H1 (cell line): ENCODE measurements at regions not wholly inside any gene's neighbourhood (a gene's known extent, or its start where the extent isn't known, plus 50 kb on each side); places are given as distances from the start of the nearest gene placed in this dataset.

Experiments
- CTCF ChIA-PET: fragments of 300-600 bp; sonication (Branson Sonifier 250); formaldehyde crosslinking; loops from one replicate; lab custom pipeline; 2021; ENCODE audit not compliant: partially characterized antibody; lab: Charles Lee
- POLR2A ChIA-PET: fragments of 300-600 bp; sonication (Branson Sonifier 250); formaldehyde crosslinking; loops from one replicate; lab custom pipeline; 2021; ENCODE audit warnings: inconsistent platforms; ENCODE audit not compliant: partially characterized antibody; lab: Charles Lee
- DNase-seq, 2 experiments: peaks; one replicate each; pipeline versions ENCODE4 v3.0.0 to v3.0.0-alpha.2; 2010 to 2022; ENCODE audit warnings: low spot score in 2 of 2, low read depth in 1 of 2, mixed read lengths in 1 of 2
- FAIRE-seq: peaks from 2 replicates; lab custom pipeline; 2011; peaks lifted over from hg19 to GRCh38; lab: Jason Lieb, UNC
- H2AFZ ChIP-seq: 2 replicates; pipeline ENCODE4 v1.8.1; 2012; ENCODE audit warnings: low read length, inconsistent platforms
- H2AK5ac ChIP-seq: 2 replicates; pipeline ENCODE4 v1.6.1; 2013; ENCODE audit warnings: low read depth, low read length
- H2BK120ac ChIP-seq: replicated peaks from 2 replicates; pipeline ENCODE3; 2013; ENCODE audit warnings: low read depth, low read length, inconsistent platforms
- H2BK12ac ChIP-seq: 2 replicates; pipeline ENCODE4 v1.6.1; 2013; ENCODE audit warnings: low read depth, low read length
- H2BK15ac ChIP-seq: 2 replicates; pipeline ENCODE4 v1.6.1; 2013; ENCODE audit warnings: low read length
- H2BK20ac ChIP-seq: 2 replicates; pipeline ENCODE4 v1.6.1; 2013; ENCODE audit warnings: low read length
- H2BK5ac ChIP-seq: 2 replicates; pipeline ENCODE4 v1.6.1; 2013; ENCODE audit warnings: low read depth, low read length
- H3K14ac ChIP-seq: 2 replicates; pipeline ENCODE4 v1.6.1; 2013; ENCODE audit warnings: inconsistent platforms; ENCODE audit not compliant: insufficient read length
- H3K18ac ChIP-seq: 2 replicates; pipeline ENCODE4 v1.6.1; 2013; ENCODE audit warnings: low read length; ENCODE audit errors: extremely low read depth
- H3K23ac ChIP-seq: 2 replicates; pipeline ENCODE4 v1.6.1; 2013; ENCODE audit warnings: inconsistent platforms; ENCODE audit not compliant: insufficient read length
- H3K23me2 ChIP-seq: 2 replicates; pipeline ENCODE4 v1.6.1; 2013; ENCODE audit warnings: low read depth, low read length
- H3K27ac ChIP-seq: 2 replicates; pipeline ENCODE4 v1.6.1; 2011; ENCODE audit warnings: low read depth, low read length, inconsistent platforms
- H3K27me3 ChIP-seq, 4 experiments: replicated peaks in 1 of 4; 1 replicate in 1 of 4; 2 replicates in 3 of 4; pipeline versions ENCODE4 v1.6.1 to v1.8.1; 2011 to 2013; ENCODE audit warnings: low read length in 3 of 4, mild to moderate bottlenecking in 3 of 4, inconsistent platforms in 2 of 4, mixed read lengths in 2 of 4, moderate library complexity in 1 of 4; ENCODE audit not compliant: control insufficient read depth in 3 of 4, insufficient read depth in 3 of 4; ENCODE audit errors: extremely low read depth in 1 of 4
- H3K36me3 ChIP-seq, 4 experiments: 2 replicates each; pipeline versions ENCODE4 v1.6.1 to v1.8.1; 2011 to 2013; ENCODE audit warnings: mild to moderate bottlenecking in 4 of 4, low read length in 3 of 4, moderate library complexity in 2 of 4, control low read depth in 1 of 4, inconsistent platforms in 1 of 4; ENCODE audit not compliant: insufficient read depth in 4 of 4, control insufficient read depth in 2 of 4
- H3K4ac ChIP-seq: replicated peaks from 2 replicates; pipeline ENCODE3; 2013; ENCODE audit warnings: low read length, low read depth, mixed read lengths, inconsistent platforms; ENCODE audit not compliant: insufficient read length
- H3K4me1 ChIP-seq, 4 experiments: replicated peaks in 1 of 4; 1 replicate in 1 of 4; 2 replicates in 3 of 4; pipeline versions ENCODE4 v1.6.1 to v1.8.1; 2011 to 2013; ENCODE audit warnings: low read length in 3 of 4, inconsistent platforms in 2 of 4, mixed read lengths in 1 of 4; ENCODE audit not compliant: insufficient read depth in 4 of 4, control insufficient read depth in 3 of 4
- H3K4me2 ChIP-seq, 2 experiments: 2 replicates each; pipeline versions ENCODE4 v1.6.1 to v1.8.1; 2011 to 2013; ENCODE audit warnings: low read depth in 2 of 2, low read length in 2 of 2, control low read depth in 1 of 2, inconsistent platforms in 1 of 2, mild to moderate bottlenecking in 1 of 2; ENCODE audit not compliant: insufficient read depth in 1 of 2
- H3K4me3 ChIP-seq, 4 experiments: fragments of 200-600, 300-600 bp in 1 of 4; sonication (generic), shearing (Covaris generic), sonication (Bioruptor Twin) in 1 of 4; 2 replicates each; pipeline versions ENCODE4 v1.5.1 to v1.8.1; 2011 to 2016; ENCODE audit warnings: low read length in 4 of 4, low read depth in 3 of 4, control low read depth in 2 of 4, inconsistent platforms in 2 of 4, mild to moderate bottlenecking in 2 of 4, mixed read lengths in 1 of 4, moderate library complexity in 1 of 4; ENCODE audit not compliant: insufficient read depth in 2 of 4; ENCODE audit errors: extremely low read depth in 1 of 4
- H3K56ac ChIP-seq: replicated peaks from 2 replicates; pipeline ENCODE3; 2013; ENCODE audit warnings: low read depth, mild to moderate bottlenecking, mixed read lengths, low read length, inconsistent platforms; ENCODE audit not compliant: insufficient read length
- H3K79me1 ChIP-seq: 2 replicates; pipeline ENCODE4 v1.6.1; 2013; ENCODE audit warnings: low read depth, low read length, control low read depth
- H3K79me2 ChIP-seq, 2 experiments: 2 replicates each; pipeline versions ENCODE4 v1.6.1 to v1.8.1; 2012 to 2013; ENCODE audit warnings: low read length in 2 of 2, mild to moderate bottlenecking in 2 of 2, inconsistent platforms in 1 of 2; ENCODE audit not compliant: insufficient read depth in 2 of 2, control insufficient read depth in 1 of 2
- H3K9ac ChIP-seq, 4 experiments: replicated peaks in 1 of 4; 1 replicate in 1 of 4; 2 replicates in 3 of 4; pipeline versions ENCODE4 v1.6.1 to v1.8.1; 2011 to 2013; ENCODE audit warnings: low read depth in 3 of 4, low read length in 3 of 4, control low read depth in 2 of 4, mild to moderate bottlenecking in 2 of 4, moderate library complexity in 2 of 4, inconsistent platforms in 1 of 4; ENCODE audit errors: extremely low read depth in 1 of 4
- H3K9me3 ChIP-seq, 2 experiments: 2 replicates each; pipeline versions ENCODE4 v1.6.1 to v1.8.1; 2012 to 2013; ENCODE audit warnings: mild to moderate bottlenecking in 2 of 2, moderate library complexity in 2 of 2, control low read depth in 1 of 2, inconsistent platforms in 1 of 2, low read depth in 1 of 2, low read length in 1 of 2, mixed read lengths in 1 of 2; ENCODE audit not compliant: insufficient read depth in 2 of 2
- H4K20me1 ChIP-seq, 2 experiments: replicated peaks in 1 of 2; 2 replicates each; pipeline versions ENCODE3 to v1.8.1; 2011 to 2013; ENCODE audit warnings: inconsistent platforms in 2 of 2, low read length in 2 of 2, mild to moderate bottlenecking in 1 of 2; ENCODE audit not compliant: insufficient read depth in 2 of 2, control insufficient read depth in 1 of 2
- H4K5ac ChIP-seq: 2 replicates; pipeline ENCODE4 v1.6.1; 2013; ENCODE audit warnings: low read length, low read depth, mixed read lengths, inconsistent platforms; ENCODE audit not compliant: insufficient read length
- H4K8ac ChIP-seq: 2 replicates; pipeline ENCODE4 v1.8.0; 2013; ENCODE audit warnings: mild to moderate bottlenecking, moderate library complexity, low read length, inconsistent platforms; ENCODE audit not compliant: insufficient read depth; ENCODE audit errors: extremely low read depth
- H4K91ac ChIP-seq: replicated peaks from 2 replicates; pipeline ENCODE3; 2013; ENCODE audit warnings: low read length, mixed read lengths, inconsistent platforms; ENCODE audit not compliant: insufficient read length
- KDM1A ChIP-seq: fragments of 200-600, 300-600 bp; sonication (generic); IDR thresholded peaks from 2 replicates; pipeline ENCODE4 v1.7.1; 2016; ENCODE audit warnings: mild to moderate bottlenecking, low read length, borderline replicate concordance
- MAX ChIP-seq: IDR thresholded peaks from 2 replicates; pipeline ENCODE4 v1.6.1; 2012; ENCODE audit warnings: inconsistent platforms
- RAD21 ChIP-seq, 2 experiments: IDR thresholded peaks in 1 of 2; conservative IDR thresholded peaks in 1 of 2; 2 replicates each; pipeline ENCODE4 v1.6.1; 2011; ENCODE audit warnings: low read depth in 2 of 2, low read length in 2 of 2, improper control_type of control experiment in 1 of 2, inconsistent platforms in 1 of 2, mild to moderate bottlenecking in 1 of 2, moderate library complexity in 1 of 2
- RXRA ChIP-seq: IDR thresholded peaks from 2 replicates; pipeline ENCODE4 v1.6.1; 2011; ENCODE audit warnings: low read depth, mild to moderate bottlenecking, low read length, moderate library complexity; ENCODE audit not compliant: insufficient read depth
- TEAD4 ChIP-seq: IDR thresholded peaks from 2 replicates; pipeline ENCODE4 v1.6.1; 2012; ENCODE audit warnings: low read depth, low read length, inconsistent platforms, mixed read lengths
- WGBS, 2 experiments: shearing (Covaris generic) in 1 of 2; methylation state at CpG; one replicate each; pipeline versions ENCODE4 v1.1.6 to v1.1.7; 2013 to 2015; ENCODE audit warnings: low lambda C conversion rate in 2 of 2, mixed read lengths in 2 of 2, inconsistent platforms in 1 of 2, low coverage in 1 of 2, missing lambda C conversion rate in 1 of 2; ENCODE audit not compliant: insufficient replicate concordance in 2 of 2, insufficient coverage in 1 of 2, insufficient read length in 1 of 2; ENCODE audit errors: extremely low coverage in 1 of 2, missing lambda C conversion rate in 1 of 2; 5-methylcytosine and 5-hydroxymethylcytosine counted together

- Histone ChIP-seq H4K20me1 (no peaks in the 10 kb centered on the region), H3K4me1 (peaks cover 0 to 5% (median 0%) of the 10 kb centered on the region in 4 experiments; a peak in 1 of 7 replicates), H2BK5ac (peak overlapping the region; percentile 35; the same call in 1 of the 2 replicates), H2BK120ac (no peak overlapping the region)
- CTCF ChIA-PET, result interaction anchor here (0.7 to 2.2 kb wide), 12 partner anchors 9 to 390 kb away, joined by 3 to 7 read pairs (median 3); no protein-coding TSS in a partner anchor
- TF ChIP-seq TEAD4 (no peak), RAD21 (IDR thresholded peaks at IDR 0.05 in 1 of 2, conservative IDR thresholded peaks at IDR 0.05 in 1 of 2; ENCODE audit: low read depth in 2 of 2, low read length in 2 of 2) (no peak), KDM1A (no peak), RXRA (no peak), MAX (no peak)
- TF ChIP-seq, all 59 proteins: peak for 0
- FAIRE-seq (no peak), DNase-seq (no peak)
- Histone ChIP-seq H3K4me2 (no peak overlapping the region), H3K4me3 (no peak overlapping the region), H3K18ac (no peak overlapping the region), H2AFZ (no peak overlapping the region), H3K14ac (no peak overlapping the region), H2BK12ac (0 out of 2 replicates have a peak overlapping the region, but pooled peaks have one; percentile 82), H3K79me1 (no peaks in the 10 kb centered on the region), H2AK5ac (no peak overlapping the region), H2BK20ac (no peak overlapping the region), H3K4ac (no peak overlapping the region), H3K56ac (no peak overlapping the region), H3K23ac (no peak overlapping the region), H4K8ac (no peak overlapping the region), H2BK15ac (0 out of 2 replicates have a peak overlapping the region, but pooled peaks have one; percentile 53), H3K9ac (no peak overlapping the region), H4K91ac (no peak overlapping the region), H3K27ac (no peak overlapping the region), H4K5ac (no peak overlapping the region), H3K27me3 (no peaks in the 10 kb centered on the region), H3K23me2 (peaks cover 5% of the 10 kb centered on the region; the same call in 1 of the 2 replicates), H3K36me3 (no peaks in the 10 kb centered on the region), H3K9me3 (peaks cover 0 to 2% of the 10 kb centered on the region in 2 experiments; a peak in 2 of 4 replicates), H3K79me2 (no peaks in the 10 kb centered on the region)
- WGBS, 2 experiments, result 85% methylated on average over 13 of the region's 13 CpGs; no CpG with 5 or more reads in 1 of the 2 experiments
- POLR2A ChIA-PET, result interaction anchor here (0.7 to 1.6 kb wide), 5 partner anchors 8 to 321 kb away, joined by 3 to 6 read pairs (median 3); no protein-coding TSS in a partner anchor
Observed at GRCh38 chr1:38114241-38115026, 67.8 kb upstream of the POU3F1 start.
